Transverse colon (tissue), 4 donors: ENCODE measurements at regions not wholly inside any gene's neighbourhood (a gene's known extent, or its start where the extent isn't known, plus 50 kb on each side); places are given as distances from the start of the nearest gene placed in this dataset.
"Not testable (repeated sequence)": the region's sequence is repeated elsewhere in the genome, so short reads cannot be mapped to it uniquely, and the experiment has no call there.

Experiments
- CTCF ChIP-seq, 5 experiments: fragments of 200-600 bp in 3 of 5; fragments of 450-650 bp in 2 of 5; sonication (generic) in 3 of 5; IDR thresholded peaks; 1 replicate in 2 of 5; 2 replicates in 3 of 5; pipeline ENCODE4 v1.5.1; 2016 to 2017; ENCODE audit warnings: antibody characterized with exemption in 5 of 5, inconsistent platforms in 3 of 5, mild to moderate bottlenecking in 2 of 5, moderate library complexity in 1 of 5
- EP300 ChIP-seq: sonication (generic); formaldehyde crosslinking; IDR thresholded peaks from one replicate; pipeline ENCODE4 v1.6.1; 2017; ENCODE audit warnings: antibody characterized with exemption, low read depth
- POLR2A ChIP-seq: fragments of 450-650 bp; IDR thresholded peaks from one replicate; pipeline ENCODE4 v1.6.1; 2016; ENCODE audit warnings: antibody characterized with exemption, mild to moderate bottlenecking, moderate library complexity
- POLR2AphosphoS5 ChIP-seq, 3 donors: sonication (generic); formaldehyde crosslinking; IDR thresholded peaks; one replicate each; pipeline ENCODE4 v1.6.1; 2016; ENCODE audit warnings: antibody characterized with exemption in 3 of 3

GRCh38 chr19:34859823-34860736 lies 66.6 kb upstream of the ZNF30 start:
- not testable (repeated sequence) for TF ChIP-seq CTCF (IDR thresholded peaks at IDR 0.05); POLR2A; POLR2AphosphoS5 (IDR thresholded peaks at IDR 0.05); EP300
